ENCODE measurements at regions not wholly inside any gene's neighbourhood (a gene's known extent, or its start where the extent isn't known, plus 50 kb on each side); places are given as distances from the start of the nearest gene placed in this dataset.
A peak's percentile ranks its signal among the peaks of the same experiment; 100 is the strongest.

DNA sequence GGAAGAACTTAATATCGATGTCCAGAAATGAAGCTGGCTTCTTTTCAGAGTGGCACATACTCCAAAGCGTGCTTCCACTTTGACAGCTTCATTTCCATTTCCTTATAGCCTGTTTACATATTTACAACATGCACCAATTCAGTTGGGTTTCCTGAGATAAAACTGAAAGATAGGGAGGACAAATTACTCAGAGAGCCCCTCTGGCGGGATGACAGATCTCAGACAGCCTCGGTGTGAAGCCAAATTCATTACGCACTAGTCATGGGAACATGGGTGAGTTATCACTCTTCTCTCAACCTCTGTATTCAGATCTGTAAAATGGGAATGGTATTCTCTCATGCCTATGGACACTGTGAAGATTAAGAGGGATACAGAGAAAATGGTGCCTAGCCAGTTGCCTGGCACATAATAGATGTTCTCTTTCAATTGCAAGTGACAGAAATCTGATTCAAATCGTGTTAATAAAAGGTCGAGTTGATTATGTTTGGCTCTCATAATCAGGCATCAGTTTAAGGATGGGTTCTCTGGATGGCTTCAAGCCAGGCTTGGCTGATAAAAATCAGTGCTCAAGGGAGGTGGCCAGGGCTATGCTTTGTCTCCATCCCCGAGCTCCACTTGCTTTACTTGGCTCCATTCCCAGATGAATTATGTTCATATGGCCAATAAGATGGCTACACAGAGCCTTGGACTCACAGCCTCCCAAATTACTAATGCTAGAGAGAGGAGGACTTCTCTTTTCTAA is 132.2 kb upstream of the C1QTNF7 start:
- Histone ChIP-seq H3K4me1 (no peaks in the 10 kb centered on the region), H3K36me3 (no peaks in the 10 kb centered on the region), H3K27me3 (ENCODE audit: low read depth) (no peaks in the 10 kb centered on the region), H3K4me3 (no peak overlapping the region), H3K9me3 (no peaks in the 10 kb centered on the region), H3K27ac (no peak overlapping the region)
- TF ChIP-seq, protein P1, sequence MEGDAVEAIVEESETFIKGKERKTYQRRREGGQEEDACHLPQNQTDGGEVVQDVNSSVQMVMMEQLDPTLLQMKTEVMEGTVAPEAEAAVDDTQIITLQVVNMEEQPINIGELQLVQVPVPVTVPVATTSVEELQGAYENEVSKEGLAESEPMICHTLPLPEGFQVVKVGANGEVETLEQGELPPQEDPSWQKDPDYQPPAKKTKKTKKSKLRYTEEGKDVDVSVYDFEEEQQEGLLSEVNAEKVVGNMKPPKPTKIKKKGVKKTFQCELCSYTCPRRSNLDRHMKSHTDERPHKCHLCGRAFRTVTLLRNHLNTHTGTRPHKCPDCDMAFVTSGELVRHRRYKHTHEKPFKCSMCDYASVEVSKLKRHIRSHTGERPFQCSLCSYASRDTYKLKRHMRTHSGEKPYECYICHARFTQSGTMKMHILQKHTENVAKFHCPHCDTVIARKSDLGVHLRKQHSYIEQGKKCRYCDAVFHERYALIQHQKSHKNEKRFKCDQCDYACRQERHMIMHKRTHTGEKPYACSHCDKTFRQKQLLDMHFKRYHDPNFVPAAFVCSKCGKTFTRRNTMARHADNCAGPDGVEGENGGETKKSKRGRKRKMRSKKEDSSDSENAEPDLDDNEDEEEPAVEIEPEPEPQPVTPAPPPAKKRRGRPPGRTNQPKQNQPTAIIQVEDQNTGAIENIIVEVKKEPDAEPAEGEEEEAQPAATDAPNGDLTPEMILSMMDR (IDR thresholded peaks at IDR 0.05), result no peak
- intact Hi-C loops (cut with DNase I), result no loop called here
- ATAC-seq, result no peak
- no peak for DNase-seq

DNA sequence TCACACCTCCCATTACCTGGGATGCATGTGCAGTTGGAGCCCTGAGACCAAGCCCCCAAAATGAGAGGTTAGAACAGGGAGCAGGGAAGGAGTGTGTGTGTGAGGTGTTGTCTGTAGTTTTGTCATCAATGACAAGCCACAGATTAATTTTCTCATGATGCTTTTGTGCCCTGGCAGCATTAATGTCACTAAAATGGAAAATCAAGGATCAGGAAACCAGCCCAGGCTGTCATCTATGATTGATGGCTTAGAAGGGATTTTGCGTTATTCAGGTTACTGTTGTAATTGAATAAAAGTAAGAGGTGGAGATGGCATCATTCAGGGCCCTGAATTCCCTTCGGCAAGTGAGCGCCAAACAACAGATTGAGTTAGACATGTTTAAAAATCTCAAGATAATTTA is 130.5 kb upstream of the C1QTNF7 start:
- Histone ChIP-seq H3K4me1 (no peaks in the 10 kb centered on the region), H3K36me3 (no peaks in the 10 kb centered on the region), H3K9me3 (no peaks in the 10 kb centered on the region), H3K4me3 (no peak overlapping the region), H3K27ac (no peak overlapping the region), H3K27me3 (ENCODE audit: low read depth) (no peaks in the 10 kb centered on the region)
- ATAC-seq (no peak), DNase-seq (no peak)
- intact Hi-C loops (cut with DNase I), result no loop called here
- TF ChIP-seq, protein P1 (IDR thresholded peaks at IDR 0.05), result no peak

DNA sequence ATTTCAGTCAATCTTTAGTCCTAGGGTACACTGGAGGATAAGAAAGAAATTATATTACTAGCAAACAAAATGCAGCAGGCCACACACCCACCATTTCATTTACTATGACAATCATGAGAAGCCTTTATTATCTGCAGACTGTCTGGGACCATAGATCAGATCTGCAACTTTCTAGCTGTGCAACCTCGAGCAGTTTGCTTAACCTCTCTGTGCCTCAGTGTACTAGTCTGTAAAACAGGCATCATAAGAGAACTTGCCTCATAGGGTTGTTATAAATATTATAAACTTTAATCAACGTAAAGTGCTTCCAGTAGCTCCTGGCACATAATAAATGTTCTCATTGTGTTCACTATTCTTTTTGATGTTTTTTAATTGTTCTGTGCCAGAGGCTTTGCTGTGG is 128.2 kb upstream of the C1QTNF7 start:
- no peaks in the 10 kb centered on the region for H3K4me1 ChIP-seq

DNA sequence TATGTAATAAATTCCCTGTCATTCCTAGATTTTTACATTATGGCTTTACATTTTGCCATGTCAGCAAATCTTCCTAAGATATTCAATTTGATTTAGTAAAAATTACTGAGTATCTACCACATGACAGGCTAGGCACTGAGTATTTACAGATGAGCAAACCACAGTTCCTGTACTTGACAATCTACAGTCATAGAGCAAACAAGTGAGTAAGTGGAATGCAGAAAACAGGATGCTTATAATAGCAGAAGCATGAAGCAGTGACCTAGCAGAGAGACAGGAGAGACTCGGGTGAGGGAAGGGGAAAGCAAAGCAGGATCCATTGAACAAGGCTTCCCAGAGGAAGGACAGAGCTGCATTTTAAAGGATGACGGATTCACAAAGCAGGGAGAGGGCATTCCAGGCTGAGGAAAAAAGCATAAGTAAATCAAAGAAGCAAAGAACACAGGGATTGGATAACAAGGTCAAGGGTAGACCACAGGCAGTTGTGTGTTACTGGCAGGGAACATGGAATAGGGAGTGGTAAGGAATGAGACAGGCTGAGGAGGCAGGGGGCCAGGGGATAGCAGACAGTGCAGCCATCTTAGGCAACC is 124.7 kb upstream of the C1QTNF7 start:
- no peaks in the 10 kb centered on the region for H3K27me3 ChIP-seq (ENCODE audit: low read depth)
- TF ChIP-seq, protein P1 (IDR thresholded peaks at IDR 0.05), result no peak
- ATAC-seq (peak in 1 of 2 donors; percentile 27), DNase-seq (no peak)
- H3K27ac ChIP-seq, result no peak overlapping the region
- H3K36me3 ChIP-seq, result no peaks in the 10 kb centered on the region
- H3K4me3 ChIP-seq, result no peak overlapping the region
- no peaks in the 10 kb centered on the region for H3K4me1 ChIP-seq
- H3K9me3 ChIP-seq, result no peaks in the 10 kb centered on the region
- intact Hi-C loops (cut with DNase I), result no loop called here

More for the DNA sequence above, 128.2 kb upstream of the C1QTNF7 start:
- Histone ChIP-seq H3K9me3 (no peaks in the 10 kb centered on the region), H3K4me3 (no peak overlapping the region), H3K27me3 (ENCODE audit: low read depth) (no peaks in the 10 kb centered on the region), H3K36me3 (no peaks in the 10 kb centered on the region), H3K27ac (no peak overlapping the region)
- DNase-seq (no peak), ATAC-seq (no peak)
- intact Hi-C loops (cut with DNase I), result no loop called here
- TF ChIP-seq, protein P1 (IDR thresholded peaks at IDR 0.05), result no peak

DNA sequence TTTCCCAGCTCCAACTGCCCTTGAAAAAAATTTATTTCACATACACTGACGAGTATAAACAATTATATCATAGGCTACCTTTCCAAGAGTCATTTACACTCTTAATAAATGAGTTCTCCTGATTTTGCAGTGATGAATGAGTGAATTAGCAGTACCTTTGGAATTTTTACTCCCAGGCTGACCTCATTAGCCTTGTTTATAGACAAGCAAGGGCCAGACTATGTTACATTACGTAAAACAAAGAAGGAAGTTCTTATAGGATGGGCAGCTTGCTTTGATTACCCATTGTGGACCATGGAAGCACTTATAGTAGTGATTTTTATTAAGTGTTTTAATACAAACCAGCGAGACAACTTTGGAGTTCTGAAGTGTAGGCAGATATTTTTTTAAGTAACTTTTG is 112.9 kb upstream of the C1QTNF7 start:
- intact Hi-C loops (cut with DNase I), result no loop called here
- no peak overlapping the region for H3K27ac ChIP-seq
- DNase-seq (no peak), ATAC-seq (no peak)
- TF ChIP-seq, protein P1 (IDR thresholded peaks at IDR 0.05), result no peak
- H3K4me3 ChIP-seq, result no peak overlapping the region
- no peaks in the 10 kb centered on the region for H3K27me3 ChIP-seq (ENCODE audit: low read depth)
- no peaks in the 10 kb centered on the region for H3K9me3 ChIP-seq
- no peaks in the 10 kb centered on the region for H3K36me3 ChIP-seq
- H3K4me1 ChIP-seq, result no peaks in the 10 kb centered on the region

All from lower lobe of right lung (tissue), 2 donors.